Midbrain (tissue), 1 donor: ENCODE measurements at regions not wholly inside any gene's neighbourhood (a gene's known extent, or its start where the extent isn't known, plus 50 kb on each side); places are given as distances from the start of the nearest gene placed in this dataset.

Experiments used
- DNase-seq: peaks from one replicate; lab custom pipeline; 2025; lab: John Stamatoyannopoulos, UW

DNA sequence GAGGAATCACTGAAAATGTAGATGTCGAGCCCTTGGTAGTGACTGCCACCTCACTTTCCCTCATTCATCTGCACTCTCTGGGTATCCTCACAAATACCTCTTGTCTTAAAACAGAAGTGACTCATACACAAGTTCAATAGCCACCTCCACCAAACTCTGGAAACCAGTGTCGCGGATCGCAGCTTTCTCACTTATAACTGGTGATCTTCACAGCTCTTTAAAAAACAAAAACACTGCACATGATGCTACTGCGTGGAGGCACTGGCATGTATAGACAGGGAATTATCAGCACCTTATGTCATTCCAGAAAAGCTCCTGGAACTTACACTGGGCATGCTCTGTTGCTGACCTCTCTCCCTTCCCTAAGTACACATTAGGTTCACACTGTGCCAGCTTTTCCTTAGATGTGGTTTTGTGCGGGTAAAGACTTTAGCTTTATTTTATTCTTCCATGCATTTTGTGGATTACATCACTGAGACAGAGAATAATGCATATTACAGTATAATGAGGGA, 425.5 kb upstream of the CADM1 start:
- no peak for DNase-seq

GRCh38 chr11:115928811-115929210, 424.6 kb upstream of the CADM1 start:
- no peak for DNase-seq

GRCh38 chr11:115927823-115928329, 423.7 kb upstream of the CADM1 start:
- DNase-seq: no peak

- no peak for DNase-seq
Observed at GRCh38 chr11:115926601-115927000, 422.4 kb upstream of the CADM1 start.

DNA sequence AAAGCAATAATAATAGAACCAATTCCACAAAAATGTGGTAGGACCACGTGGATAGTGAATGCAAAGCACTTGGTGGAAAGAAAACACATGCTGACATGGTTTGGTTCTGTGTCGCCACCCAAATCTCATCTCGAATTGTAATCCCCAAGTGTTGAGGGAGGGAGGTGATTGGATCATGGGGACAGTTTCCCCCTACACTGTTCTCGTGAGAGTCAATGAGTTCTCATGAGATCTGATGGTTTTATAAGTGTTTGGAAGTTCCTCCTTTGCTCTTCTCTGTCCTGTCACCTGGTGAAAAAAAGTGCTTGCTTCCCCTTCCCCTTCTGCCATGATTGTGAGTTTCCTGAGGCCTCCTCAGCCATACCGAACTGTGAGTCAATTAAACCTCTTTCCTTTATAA, 421.9 kb upstream of the CADM1 start:
- DNase-seq: no peak

DNA sequence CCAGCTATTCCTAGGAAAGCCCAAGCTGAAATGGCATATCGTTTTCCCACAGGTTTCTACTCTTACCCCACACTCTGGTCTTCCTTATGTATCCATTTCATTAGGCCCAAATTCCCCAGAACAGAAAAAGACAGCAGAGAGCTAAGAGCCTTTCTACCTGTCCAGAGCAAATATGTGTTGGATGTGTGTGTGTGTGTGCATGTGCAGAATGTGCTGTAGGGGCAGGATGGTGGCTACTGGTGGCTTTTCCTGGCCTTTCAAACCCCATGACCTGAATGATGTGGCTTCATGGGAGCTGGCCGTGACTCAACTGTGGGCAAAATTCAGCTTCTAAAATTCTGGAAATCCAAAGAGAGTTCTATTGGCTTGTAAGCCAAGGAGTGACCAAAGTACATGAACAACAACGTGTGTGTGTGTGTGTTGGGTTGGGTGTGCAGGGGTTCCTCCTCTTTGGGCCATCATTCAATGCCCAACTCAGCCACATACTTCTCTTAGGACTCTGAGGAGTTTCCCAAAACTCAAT, 421.4 kb upstream of the CADM1 start:
- no peak for DNase-seq

GRCh38 chr11:115924744-115925567, 420.7 kb upstream of the CADM1 start:
- no peak for DNase-seq

- no peak for DNase-seq
Observed at GRCh38 chr11:115922876-115923275, 418.7 kb upstream of the CADM1 start.

GRCh38 chr11:115921986-115922385, 417.8 kb upstream of the CADM1 start:
- no peak for DNase-seq

DNA sequence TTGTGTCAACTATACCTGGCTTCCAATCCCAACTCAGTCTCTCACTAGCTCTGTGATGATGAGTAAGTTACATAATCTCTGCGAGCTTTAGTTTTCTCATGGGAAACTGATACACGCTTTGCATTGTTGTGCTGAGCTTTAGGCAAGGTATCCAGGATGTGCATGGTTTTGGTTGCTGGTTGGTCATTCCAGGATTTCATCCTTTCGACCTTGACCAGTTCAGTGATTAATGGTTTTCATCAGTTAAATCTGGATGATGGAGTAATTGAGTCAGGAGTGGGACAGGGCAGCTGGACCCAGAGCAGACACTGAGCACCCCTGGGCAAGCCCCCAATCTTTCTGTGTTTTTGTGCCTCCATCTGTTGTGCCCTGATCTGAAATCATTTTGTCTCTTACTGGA, 417.3 kb upstream of the CADM1 start:
- no peak for DNase-seq

GRCh38 chr11:115920841-115921480, 416.7 kb upstream of the CADM1 start:
- no peak for DNase-seq

GRCh38 chr11:115920092-115920461, 415.9 kb upstream of the CADM1 start:
- no peak for DNase-seq

GRCh38 chr11:115919341-115920091, 415.3 kb upstream of the CADM1 start:
- no peak for DNase-seq

DNA sequence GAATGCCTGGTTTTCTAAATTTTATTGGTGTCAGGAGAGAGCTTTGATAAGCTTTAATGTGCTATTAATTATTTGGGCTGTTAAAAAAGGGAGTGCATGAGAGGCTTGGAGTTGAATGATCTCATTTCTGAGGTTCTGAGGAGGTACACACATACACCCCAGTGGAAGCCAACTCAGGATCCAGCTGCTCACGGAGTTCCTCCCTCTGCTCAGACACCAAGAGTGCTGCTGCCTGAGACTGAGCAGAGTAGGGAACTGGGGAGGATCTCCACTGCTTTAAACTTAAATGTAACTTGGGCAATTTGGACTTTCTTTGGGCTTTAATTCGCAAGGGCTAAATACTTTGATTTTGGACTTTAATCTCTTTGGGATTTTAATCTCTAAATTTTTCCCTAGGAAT, 414.4 kb upstream of the CADM1 start:
- no peak for DNase-seq

DNA sequence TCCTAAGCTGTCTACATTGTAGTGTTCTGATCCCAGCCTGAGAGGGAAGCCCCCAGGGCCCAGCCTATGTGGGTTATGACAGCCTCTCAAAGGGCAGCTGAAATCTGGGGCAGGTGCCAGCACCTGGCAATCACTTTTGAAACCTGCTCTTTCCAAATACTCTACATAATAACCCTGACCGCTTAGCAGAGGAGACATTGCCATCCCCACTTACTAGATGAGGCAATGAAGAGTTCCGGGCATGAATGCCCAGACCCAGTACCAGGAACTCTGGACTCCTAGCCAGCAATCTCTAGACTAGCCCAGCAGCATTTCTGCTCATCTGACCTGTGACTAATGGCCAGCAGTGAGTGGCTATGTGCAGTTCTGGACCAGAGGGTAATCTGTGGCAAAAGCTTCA, 412.4 kb upstream of the CADM1 start:
- DNase-seq: no peak

DNA sequence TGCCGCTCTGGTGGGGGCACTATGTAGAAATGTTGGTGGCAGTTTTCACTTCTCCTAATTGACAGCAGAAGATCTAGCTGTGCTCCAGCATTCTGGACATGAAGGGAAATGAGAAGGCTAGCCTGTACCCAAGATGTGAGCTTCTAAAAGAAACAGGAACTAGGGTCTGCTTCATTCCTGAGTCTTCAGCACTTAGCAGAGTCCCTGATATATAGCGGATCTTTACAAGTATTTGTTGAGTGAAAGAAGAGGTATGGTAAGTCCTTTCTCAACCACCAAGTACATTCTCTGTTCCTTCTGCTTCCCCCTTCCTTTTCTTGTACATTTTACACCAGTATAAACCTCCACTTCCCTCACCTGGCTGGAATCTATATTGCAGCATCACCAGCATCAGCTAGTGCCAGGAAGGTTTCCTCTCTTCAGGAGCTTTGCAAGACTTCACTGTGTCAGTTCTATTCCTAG, 408.3 kb upstream of the CADM1 start:
- DNase-seq: no peak

DNA sequence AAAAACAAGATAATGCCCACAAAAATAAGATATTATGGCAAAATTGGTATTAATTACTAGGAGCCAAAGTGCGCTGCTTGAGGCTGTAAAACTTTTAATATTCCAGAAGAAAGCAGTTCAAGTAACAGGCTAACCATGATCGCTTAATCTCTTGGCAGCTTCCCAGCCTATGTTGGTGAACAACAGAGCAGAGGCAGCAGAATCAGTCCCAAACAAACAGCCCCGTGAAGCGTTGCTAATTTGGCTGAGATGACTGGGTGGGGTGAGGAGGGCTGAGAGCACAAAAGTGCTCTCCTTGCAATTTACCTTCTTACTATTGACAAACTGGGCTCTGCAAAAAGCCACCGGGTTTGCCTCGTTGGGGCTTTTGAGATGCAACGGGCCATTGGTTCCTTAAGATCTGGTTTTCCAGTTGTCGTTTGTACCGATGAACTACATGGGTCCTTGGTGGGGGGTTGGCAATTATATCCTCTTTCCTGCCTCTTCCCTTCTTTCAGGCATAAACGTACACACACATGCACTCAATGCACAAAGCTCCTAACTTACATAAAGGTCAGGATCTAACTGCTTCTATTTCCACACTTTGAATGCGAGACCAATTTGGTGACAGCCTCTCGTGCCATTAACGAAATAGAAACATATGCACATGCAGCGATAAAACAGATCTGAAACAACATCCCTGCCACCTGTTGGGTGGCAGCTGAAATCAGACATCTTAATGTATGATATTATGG, 407.6 kb upstream of the CADM1 start:
- no peak for DNase-seq

- DNase-seq: no peak
Observed at GRCh38 chr11:115910379-115910778, 406.2 kb upstream of the CADM1 start.

GRCh38 chr11:115906171-115906570, 402.0 kb upstream of the CADM1 start:
- DNase-seq: no peak

DNA sequence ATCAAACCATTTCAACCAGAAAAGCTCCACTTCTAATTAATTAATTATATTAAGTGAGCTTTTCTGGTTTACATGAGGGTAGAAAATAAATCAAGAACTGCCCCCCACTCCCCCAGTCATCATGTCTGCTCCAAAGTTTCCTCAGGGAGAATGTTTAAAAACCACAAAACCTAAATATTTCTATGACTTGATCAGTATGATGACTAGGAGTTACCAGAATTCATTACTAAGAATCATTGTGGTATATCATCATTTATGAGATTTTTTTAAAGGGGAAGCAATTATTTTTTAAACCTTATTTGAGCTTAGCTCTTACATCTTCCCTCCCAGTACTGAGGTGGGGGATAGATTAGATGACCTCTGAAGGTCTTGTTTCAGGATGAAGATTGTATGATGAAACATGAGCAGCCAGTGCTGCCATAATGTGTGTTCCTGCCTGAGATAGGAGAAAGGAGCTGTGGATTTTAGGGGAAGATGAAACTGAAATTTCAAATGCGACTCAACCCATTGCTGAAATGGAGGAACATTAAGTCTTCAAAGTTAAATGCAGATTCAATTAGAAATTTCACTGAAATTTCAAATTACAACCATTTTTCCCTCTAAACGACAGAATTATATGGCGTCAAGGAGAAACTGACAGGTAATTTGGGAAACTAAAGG, 401.3 kb upstream of the CADM1 start:
- DNase-seq: no peak

DNA sequence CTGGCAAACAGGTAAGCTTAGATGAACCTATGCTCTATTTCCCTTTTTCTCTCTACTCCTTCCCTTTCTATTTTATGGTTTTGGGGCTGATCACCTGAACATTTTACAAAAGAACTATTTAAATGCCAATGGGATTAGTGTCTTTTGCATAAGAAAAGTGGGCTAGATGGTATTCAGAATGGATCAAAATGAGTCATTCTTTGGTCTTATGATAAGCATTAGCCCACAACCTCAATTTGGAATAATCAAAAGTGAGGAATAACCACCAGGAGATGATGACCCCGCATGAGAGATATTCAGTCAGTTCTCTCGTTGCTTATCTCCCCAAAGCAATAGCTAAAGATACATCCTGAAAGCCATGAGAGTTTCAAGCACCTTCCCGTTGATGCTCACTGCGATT, 399.0 kb upstream of the CADM1 start:
- no peak for DNase-seq
